SH-SY5Y (cell line): ENCODE measurements at regions not wholly inside any gene's neighbourhood (a gene's known extent, or its start where the extent isn't known, plus 50 kb on each side); places are given as distances from the start of the nearest gene placed in this dataset.

Experiments used
- GATA2 ChIP-seq: IDR thresholded peaks from 2 replicates; pipeline ENCODE4 v1.6.1; 2011; ENCODE audit warnings: mild to moderate bottlenecking, low read depth, low read length
- GATA3 ChIP-seq: IDR thresholded peaks from 2 replicates; pipeline ENCODE4 v1.6.1; 2011; ENCODE audit warnings: low read depth, mild to moderate bottlenecking, low read length, moderate library complexity

GRCh38 chr6:134481966-134482365 lies 164.1 kb upstream of the SGK1 start:
- TF ChIP-seq GATA2 (no peak), GATA3 (no peak)
